A549 (cell line): ENCODE measurements at regions not wholly inside any gene's neighbourhood (a gene's known extent, or its start where the extent isn't known, plus 50 kb on each side); places are given as distances from the start of the nearest gene placed in this dataset.
"Not testable (repeated sequence)": the region's sequence is repeated elsewhere in the genome, so short reads cannot be mapped to it uniquely, and the experiment has no call there.

Experiments
- ATAC-seq, 2 experiments: fragments of 200-7000 bp in 1 of 2; fragments of >200 bp in 1 of 2; cut with Nextera tagmentation in 1 of 2; cut with Tn5 transposase in 1 of 2; 3 replicates each; pipeline versions ENCODE4 v1.8.0 to v1.9.1; 2018 to 2020; ENCODE audit warnings: mild to moderate bottlenecking in 1 of 2, moderate library complexity in 1 of 2
- CTCF ChIA-PET: fragments of 300-600 bp; sonication (Branson Sonifier 250); formaldehyde crosslinking; extraction: SDS; loops from one replicate; lab custom pipeline; 2021; ENCODE audit warnings: antibody characterized with exemption, inconsistent platforms; lab: Yijun Ruan, JAX
- POLR2A ChIA-PET: fragments of 350-600 bp; formaldehyde crosslinking; extraction: SDS; loops from one replicate; lab custom pipeline; 2021; ENCODE audit warnings: antibody characterized with exemption, inconsistent platforms; lab: Yijun Ruan, JAX
- DNase-seq, 2 experiments: peaks; one replicate each; pipeline versions ENCODE4 v3.0.0 to v3.0.0-alpha.2; 2011 to 2016; ENCODE audit warnings: low read depth in 1 of 2, low spot score in 1 of 2
- FAIRE-seq: peaks from 2 replicates; lab custom pipeline; 2011; peaks lifted over from hg19 to GRCh38; lab: Jason Lieb, UNC
- H3K27ac ChIP-seq, 2 experiments: fragments of >200 bp; sonication (Bioruptor Twin); formaldehyde crosslinking; 3 replicates each; pipeline ENCODE4 v1.5.1; 2016 to 2017
- H3K4me1 ChIP-seq: fragments of >200 bp; sonication (Bioruptor Twin); formaldehyde crosslinking; 3 replicates; pipeline ENCODE4 v1.6.1; 2016
- H3K4me2 ChIP-seq: fragments of >200 bp; sonication (Bioruptor Twin); formaldehyde crosslinking; 3 replicates; pipeline ENCODE4 v1.6.1; 2016
- H3K4me3 ChIP-seq: fragments of >200 bp; sonication (Bioruptor Twin); formaldehyde crosslinking; 3 replicates; pipeline ENCODE4 v1.5.1; 2016
- H3K9me3 ChIP-seq: fragments of >200 bp; sonication (Bioruptor Twin); formaldehyde crosslinking; 3 replicates; pipeline ENCODE4 v1.6.1; 2016
- BHLHE40 ChIP-seq: IDR thresholded peaks from 2 replicates; pipeline ENCODE4 v1.6.1; 2012; ENCODE audit warnings: low read depth, low read length, inconsistent platforms
- CEBPB ChIP-seq, 2 experiments: fragments of >200 bp in 1 of 2; sonication (Bioruptor Twin) in 1 of 2; formaldehyde crosslinking in 1 of 2; IDR thresholded peaks; 2 replicates each; pipeline ENCODE4 v1.6.1; 2012 to 2016
- EHMT2 ChIP-seq: fragments of 200-600 bp; sonication (generic); IDR thresholded peaks from 2 replicates; pipeline ENCODE4 v1.6.1; 2016; ENCODE audit warnings: antibody characterized with exemption, low read depth, mild to moderate bottlenecking, moderate library complexity
- FOSL2 ChIP-seq, 2 experiments: fragments of 450-650 bp in 1 of 2; fragments of >200 bp in 1 of 2; sonication (Bioruptor Twin) in 1 of 2; formaldehyde crosslinking; IDR thresholded peaks; 2 replicates each; pipeline versions ENCODE4 v1.5.0 to v1.6.1; 2016 to 2020; ENCODE audit warnings: mild to moderate bottlenecking in 1 of 2, moderate library complexity in 1 of 2
- FOXS1 ChIP-seq: fragments of 250-450 bp; sonication (Bioruptor Pico); IDR thresholded peaks from 2 replicates; pipeline ENCODE4 v1.5.0; 2020; ENCODE audit warnings: mild to moderate bottlenecking, moderate library complexity
- HOXB13 ChIP-seq: fragments of 250-450 bp; sonication (Bioruptor Pico); IDR thresholded peaks from 2 replicates; pipeline ENCODE4 v1.5.0; 2020; ENCODE audit warnings: low read depth, mild to moderate bottlenecking, moderate library complexity
- JUNB ChIP-seq: fragments of >200 bp; sonication (Bioruptor Twin); formaldehyde crosslinking; IDR thresholded peaks from 2 replicates; pipeline ENCODE4 v1.6.1; 2016
- KDM1A ChIP-seq: fragments of 200-600 bp; sonication (generic); IDR thresholded peaks from 2 replicates; pipeline ENCODE4 v1.6.1; 2016; ENCODE audit warnings: low read depth, mild to moderate bottlenecking
- KDM5A ChIP-seq: fragments of 200-600 bp; sonication (generic); IDR thresholded peaks from 2 replicates; pipeline ENCODE4 v1.6.1; 2016; ENCODE audit warnings: antibody characterized with exemption, mild to moderate bottlenecking
- MAFK ChIP-seq: fragments of 450-650 bp; IDR thresholded peaks from 2 replicates; pipeline ENCODE4 v1.6.1; 2014; ENCODE audit not compliant: partially characterized antibody
- NFE2L2 ChIP-seq: fragments of 150-350 bp; conservative IDR thresholded peaks from 2 replicates; pipeline ENCODE4 v1.6.1; 2014; ENCODE audit warnings: low read length
- NPAS2 ChIP-seq: fragments of 250-450 bp; sonication (Bioruptor Pico); IDR thresholded peaks from 2 replicates; pipeline ENCODE4 v1.8.0; 2022; ENCODE audit warnings: mild to moderate bottlenecking, moderate library complexity, borderline replicate concordance
- RAD21 ChIP-seq, 2 experiments: fragments of >200 bp in 1 of 2; sonication (Bioruptor Twin) in 1 of 2; formaldehyde crosslinking in 1 of 2; IDR thresholded peaks in 1 of 2; conservative IDR thresholded peaks in 1 of 2; 2 replicates in 1 of 2; 3 replicates in 1 of 2; pipeline ENCODE4 v1.6.1; 2012 to 2018; ENCODE audit warnings: inconsistent platforms in 1 of 2
- RCOR1 ChIP-seq: fragments of 150-350 bp; IDR thresholded peaks from 2 replicates; pipeline ENCODE4 v1.6.1; 2014; ENCODE audit warnings: antibody characterized with exemption, low read length, low read depth
- SMC3 ChIP-seq: fragments of >200 bp; sonication (Bioruptor Twin); formaldehyde crosslinking; IDR thresholded peaks from 3 replicates; pipeline ENCODE4 v1.6.1; 2018; ENCODE audit warnings: inconsistent platforms
- ZFP36 ChIP-seq: fragments of 450-650 bp; IDR thresholded peaks from 2 replicates; pipeline ENCODE4 v1.6.1; 2014; ENCODE audit warnings: borderline replicate concordance; ENCODE audit not compliant: partially characterized antibody
- ZNF302 ChIP-seq: fragments of 250-450 bp; sonication (Bioruptor Pico); IDR thresholded peaks from 2 replicates; pipeline ENCODE4 v1.9.0; 2021; ENCODE audit warnings: inconsistent platforms, mild to moderate bottlenecking, moderate library complexity
- ZSCAN20 ChIP-seq: fragments of 250-450 bp; sonication (Bioruptor Pico); IDR thresholded peaks from 2 replicates; pipeline ENCODE4 v1.8.0; 2022; ENCODE audit warnings: mild to moderate bottlenecking, moderate library complexity
- WGBS: methylation state at CpG from one replicate; pipeline ENCODE4 v1.1.6; 2017; ENCODE audit errors: missing lambda C conversion rate; 5-methylcytosine and 5-hydroxymethylcytosine counted together
- TF ChIP-seq, protein P1 (sequence below): IDR thresholded peaks from 2 replicates; pipeline ENCODE4 v1.6.1; 2012; ENCODE audit warnings: low read depth, borderline replicate concordance
- TF ChIP-seq, protein P2 (sequence below): fragments of >200 bp; sonication (Bioruptor Twin); formaldehyde crosslinking; IDR thresholded peaks from 3 replicates; pipeline ENCODE4 v1.5.1; 2016
- TF ChIP-seq, protein P3 (sequence below): fragments of 250-450 bp; sonication (Bioruptor Pico); IDR thresholded peaks from 2 replicates; pipeline ENCODE4 v1.5.0; 2021; ENCODE audit warnings: mild to moderate bottlenecking, moderate library complexity, borderline replicate concordance
- TF ChIP-seq, protein P4 (sequence below): IDR thresholded peaks from 2 replicates; pipeline ENCODE4 v1.6.1; 2012
- TF ChIP-seq, protein P5 (sequence below): fragments of 250-450 bp; sonication (Bioruptor Pico); IDR thresholded peaks from 2 replicates; pipeline ENCODE4 v1.5.0; 2020; ENCODE audit warnings: low read depth, mild to moderate bottlenecking, moderate library complexity
- TF ChIP-seq, protein P6 (sequence below): IDR thresholded peaks from 2 replicates; pipeline ENCODE4 v1.6.1; 2012

DNA sequence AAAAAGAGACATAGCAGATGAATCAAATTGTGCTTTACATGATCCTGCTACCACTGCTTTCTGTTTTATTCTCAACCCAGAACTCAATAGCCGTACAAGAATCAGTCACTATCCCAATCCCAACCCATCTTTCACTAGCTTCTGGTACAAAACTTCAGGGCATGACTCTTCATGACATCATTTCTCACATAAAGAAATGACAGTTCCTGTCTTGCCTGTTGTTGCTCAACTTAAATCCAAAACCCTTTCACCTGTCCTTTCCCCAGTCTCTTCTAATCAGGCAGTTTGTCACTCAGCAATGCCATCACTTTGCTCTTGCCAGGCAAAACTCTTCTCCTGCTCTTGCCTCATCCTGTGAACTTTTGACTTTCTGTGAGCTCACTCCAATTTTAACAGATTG is 962.8 kb downstream of the GALC start:
- no peaks in the 10 kb centered on the region for H3K4me1 ChIP-seq
- POLR2A ChIA-PET = no interaction called here
- no peaks in the 10 kb centered on the region; the same call in 2 of the 3 replicates for H3K9me3 ChIP-seq
- TF ChIP-seq FOXS1 (CRISPR knock-in tag) (no peak), NFE2L2 (no peak), KDM1A (no peak), BHLHE40 (no peak), ZFP36 (no peak), SMC3 (no peak), ZSCAN20 (CRISPR knock-in tag) (no peak), KDM5A (no peak), JUNB (no peak), ZNF302 (CRISPR knock-in tag) (no peak), RCOR1 (no peak), MAFK (no peak), HOXB13 (CRISPR knock-in tag) (no peak)
- TF ChIP-seq, protein P1, sequence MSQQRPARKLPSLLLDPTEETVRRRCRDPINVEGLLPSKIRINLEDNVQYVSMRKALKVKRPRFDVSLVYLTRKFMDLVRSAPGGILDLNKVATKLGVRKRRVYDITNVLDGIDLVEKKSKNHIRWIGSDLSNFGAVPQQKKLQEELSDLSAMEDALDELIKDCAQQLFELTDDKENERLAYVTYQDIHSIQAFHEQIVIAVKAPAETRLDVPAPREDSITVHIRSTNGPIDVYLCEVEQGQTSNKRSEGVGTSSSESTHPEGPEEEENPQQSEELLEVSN = no peak
- TF ChIP-seq, protein P2, sequence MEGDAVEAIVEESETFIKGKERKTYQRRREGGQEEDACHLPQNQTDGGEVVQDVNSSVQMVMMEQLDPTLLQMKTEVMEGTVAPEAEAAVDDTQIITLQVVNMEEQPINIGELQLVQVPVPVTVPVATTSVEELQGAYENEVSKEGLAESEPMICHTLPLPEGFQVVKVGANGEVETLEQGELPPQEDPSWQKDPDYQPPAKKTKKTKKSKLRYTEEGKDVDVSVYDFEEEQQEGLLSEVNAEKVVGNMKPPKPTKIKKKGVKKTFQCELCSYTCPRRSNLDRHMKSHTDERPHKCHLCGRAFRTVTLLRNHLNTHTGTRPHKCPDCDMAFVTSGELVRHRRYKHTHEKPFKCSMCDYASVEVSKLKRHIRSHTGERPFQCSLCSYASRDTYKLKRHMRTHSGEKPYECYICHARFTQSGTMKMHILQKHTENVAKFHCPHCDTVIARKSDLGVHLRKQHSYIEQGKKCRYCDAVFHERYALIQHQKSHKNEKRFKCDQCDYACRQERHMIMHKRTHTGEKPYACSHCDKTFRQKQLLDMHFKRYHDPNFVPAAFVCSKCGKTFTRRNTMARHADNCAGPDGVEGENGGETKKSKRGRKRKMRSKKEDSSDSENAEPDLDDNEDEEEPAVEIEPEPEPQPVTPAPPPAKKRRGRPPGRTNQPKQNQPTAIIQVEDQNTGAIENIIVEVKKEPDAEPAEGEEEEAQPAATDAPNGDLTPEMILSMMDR = no peak
- TF ChIP-seq, protein P3, sequence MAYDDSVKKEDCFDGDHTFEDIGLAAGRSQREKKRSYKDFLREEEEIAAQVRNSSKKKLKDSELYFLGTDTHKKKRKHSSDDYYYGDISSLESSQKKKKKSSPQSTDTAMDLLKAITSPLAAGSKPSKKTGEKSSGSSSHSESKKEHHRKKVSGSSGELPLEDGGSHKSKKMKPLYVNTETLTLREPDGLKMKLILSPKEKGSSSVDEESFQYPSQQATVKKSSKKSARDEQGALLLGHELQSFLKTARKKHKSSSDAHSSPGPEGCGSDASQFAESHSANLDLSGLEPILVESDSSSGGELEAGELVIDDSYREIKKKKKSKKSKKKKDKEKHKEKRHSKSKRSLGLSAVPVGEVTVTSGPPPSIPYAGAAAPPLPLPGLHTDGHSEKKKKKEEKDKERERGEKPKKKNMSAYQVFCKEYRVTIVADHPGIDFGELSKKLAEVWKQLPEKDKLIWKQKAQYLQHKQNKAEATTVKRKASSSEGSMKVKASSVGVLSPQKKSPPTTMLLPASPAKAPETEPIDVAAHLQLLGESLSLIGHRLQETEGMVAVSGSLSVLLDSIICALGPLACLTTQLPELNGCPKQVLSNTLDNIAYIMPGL (CRISPR knock-in tag) = no peak
- TF ChIP-seq, protein P4, sequence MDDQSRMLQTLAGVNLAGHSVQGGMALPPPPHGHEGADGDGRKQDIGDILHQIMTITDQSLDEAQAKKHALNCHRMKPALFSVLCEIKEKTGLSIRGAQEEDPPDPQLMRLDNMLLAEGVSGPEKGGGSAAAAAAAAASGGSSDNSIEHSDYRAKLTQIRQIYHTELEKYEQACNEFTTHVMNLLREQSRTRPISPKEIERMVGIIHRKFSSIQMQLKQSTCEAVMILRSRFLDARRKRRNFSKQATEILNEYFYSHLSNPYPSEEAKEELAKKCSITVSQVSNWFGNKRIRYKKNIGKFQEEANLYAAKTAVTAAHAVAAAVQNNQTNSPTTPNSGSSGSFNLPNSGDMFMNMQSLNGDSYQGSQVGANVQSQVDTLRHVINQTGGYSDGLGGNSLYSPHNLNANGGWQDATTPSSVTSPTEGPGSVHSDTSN = no peak
- TF ChIP-seq, all 56 proteins: peak for 0
- CTCF ChIA-PET = no interaction called here
- H3K27ac ChIP-seq = no peak overlapping the region
- WGBS = 6% methylated on average over 1 of the region's 1 CpG
- ATAC-seq = no peak
- no peak for FAIRE-seq
- no peak overlapping the region for H3K4me3 ChIP-seq
- no peak overlapping the region for H3K4me2 ChIP-seq
- no peak for DNase-seq

DNA sequence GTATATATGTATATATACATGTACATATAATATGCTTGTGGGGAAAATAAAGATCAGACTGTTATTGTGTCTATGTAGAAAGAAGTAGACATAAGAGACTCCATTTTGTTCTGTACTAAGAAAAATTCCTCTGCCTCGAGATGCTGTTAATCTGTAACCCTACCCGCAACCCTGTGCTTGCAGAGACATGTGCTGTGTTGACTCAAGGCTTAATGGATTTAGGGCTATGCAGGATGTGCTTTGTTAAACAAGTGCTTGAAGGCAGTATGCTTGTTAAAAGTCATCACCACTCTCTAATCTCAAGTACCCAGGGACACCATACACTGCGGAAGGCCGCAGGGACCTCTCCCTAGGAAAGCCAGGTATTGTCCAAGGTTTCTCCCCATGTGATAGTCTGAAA is 972.9 kb downstream of the GALC start:
- DNase-seq, H3K4me2 ChIP-seq, H3K9me3 ChIP-seq, POLR2A ChIA-PET, CTCF ChIA-PET, H3K27ac ChIP-seq, H3K4me1 ChIP-seq, ATAC-seq, FAIRE-seq, H3K4me3 ChIP-seq: not testable (repeated sequence)
- WGBS = 10% methylated on average over 4 of the region's 4 CpGs

DNA sequence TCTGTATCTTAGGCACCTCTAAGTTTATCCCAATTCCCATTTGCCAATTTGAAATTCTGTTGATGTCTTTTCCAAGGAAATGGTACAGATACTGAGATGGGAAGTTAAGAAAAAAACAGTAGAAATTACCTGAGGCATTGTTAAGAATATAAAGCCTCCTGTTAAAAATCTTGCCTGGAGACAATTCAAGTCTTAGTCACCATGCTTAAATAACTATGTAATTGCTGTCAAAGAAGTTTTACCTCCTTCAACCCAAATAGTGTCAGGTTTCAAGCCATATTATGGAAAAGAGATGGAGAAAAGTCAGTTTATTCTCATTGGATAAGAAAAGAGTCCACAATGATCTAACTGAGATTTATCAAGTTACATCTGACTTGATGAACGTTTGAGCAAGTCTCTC is 974.7 kb downstream of the GALC start:
- no peak overlapping the region for H3K27ac ChIP-seq
- no peak for TF ChIP-seq NPAS2 (CRISPR knock-in tag)
- TF ChIP-seq, protein P5, sequence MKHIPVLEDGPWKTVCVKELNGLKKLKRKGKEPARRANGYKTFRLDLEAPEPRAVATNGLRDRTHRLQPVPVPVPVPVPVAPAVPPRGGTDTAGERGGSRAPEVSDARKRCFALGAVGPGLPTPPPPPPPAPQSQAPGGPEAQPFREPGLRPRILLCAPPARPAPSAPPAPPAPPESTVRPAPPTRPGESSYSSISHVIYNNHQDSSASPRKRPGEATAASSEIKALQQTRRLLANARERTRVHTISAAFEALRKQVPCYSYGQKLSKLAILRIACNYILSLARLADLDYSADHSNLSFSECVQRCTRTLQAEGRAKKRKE (CRISPR knock-in tag) = no peak
- TF ChIP-seq KDM1A = no peak
- TF ChIP-seq EHMT2 = no peak
- TF ChIP-seq, protein P1 = no peak
- no peak for TF ChIP-seq FOSL2 (IDR thresholded peaks at IDR 0.05)
- TF ChIP-seq FOSL2 (CRISPR knock-in tag; IDR thresholded peaks at IDR 0.05) = no peak
- no peak for TF ChIP-seq CEBPB (IDR thresholded peaks at IDR 0.05)
- TF ChIP-seq RAD21 (conservative IDR thresholded peaks at IDR 0.05 in 1 of 2, IDR thresholded peaks at IDR 0.05 in 1 of 2) = no peak
- TF ChIP-seq, protein P6, sequence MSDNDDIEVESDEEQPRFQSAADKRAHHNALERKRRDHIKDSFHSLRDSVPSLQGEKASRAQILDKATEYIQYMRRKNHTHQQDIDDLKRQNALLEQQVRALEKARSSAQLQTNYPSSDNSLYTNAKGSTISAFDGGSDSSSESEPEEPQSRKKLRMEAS = no peak
- WGBS = 0% methylated on average over 1 of the region's 1 CpG
- H3K4me3 ChIP-seq = no peak overlapping the region
- POLR2A ChIA-PET = no interaction called here
- no peak for ATAC-seq
- FAIRE-seq = no peak
- H3K4me2 ChIP-seq = no peak overlapping the region
- no peaks in the 10 kb centered on the region for H3K4me1 ChIP-seq
- DNase-seq = no peak
- no peaks in the 10 kb centered on the region for H3K9me3 ChIP-seq
- CTCF ChIA-PET = no interaction called here
